SK-N-SH (cell line): ENCODE measurements at regions not wholly inside any gene's neighbourhood (a gene's known extent, or its start where the extent isn't known, plus 50 kb on each side); places are given as distances from the start of the nearest gene placed in this dataset.

Source experiments
- CTCF ChIP-seq: fragments of 200-600 bp; sonication (generic); IDR thresholded peaks from 2 replicates; pipeline ENCODE4 v1.6.1; 2017; ENCODE audit warnings: antibody characterized with exemption, mild to moderate bottlenecking, moderate library complexity
- TF ChIP-seq, protein P1 (sequence below): IDR thresholded peaks from 2 replicates; pipeline ENCODE4; 2012

DNA sequence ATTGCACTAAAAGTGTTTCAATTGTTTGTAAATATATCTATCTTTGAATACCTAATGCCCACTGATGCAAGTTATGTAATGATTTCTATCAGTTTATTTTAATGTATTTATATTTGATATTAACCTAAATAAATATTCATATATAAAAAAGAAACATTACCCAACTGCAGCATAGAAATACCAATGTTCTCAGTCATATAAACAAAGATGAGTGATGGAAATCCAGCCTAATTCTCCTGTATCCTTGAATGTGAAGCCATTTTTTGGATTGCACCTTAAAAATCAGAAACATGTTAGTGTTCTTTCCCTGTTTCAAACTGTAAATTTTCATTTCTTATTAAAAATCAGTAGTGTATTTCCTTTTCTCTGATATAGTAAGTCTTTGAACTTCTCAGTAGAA is 305.8 kb upstream of the GNAI1 start:
- TF ChIP-seq, protein P1, sequence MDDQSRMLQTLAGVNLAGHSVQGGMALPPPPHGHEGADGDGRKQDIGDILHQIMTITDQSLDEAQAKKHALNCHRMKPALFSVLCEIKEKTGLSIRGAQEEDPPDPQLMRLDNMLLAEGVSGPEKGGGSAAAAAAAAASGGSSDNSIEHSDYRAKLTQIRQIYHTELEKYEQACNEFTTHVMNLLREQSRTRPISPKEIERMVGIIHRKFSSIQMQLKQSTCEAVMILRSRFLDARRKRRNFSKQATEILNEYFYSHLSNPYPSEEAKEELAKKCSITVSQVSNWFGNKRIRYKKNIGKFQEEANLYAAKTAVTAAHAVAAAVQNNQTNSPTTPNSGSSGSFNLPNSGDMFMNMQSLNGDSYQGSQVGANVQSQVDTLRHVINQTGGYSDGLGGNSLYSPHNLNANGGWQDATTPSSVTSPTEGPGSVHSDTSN, result no peak
- no peak for TF ChIP-seq CTCF
